PFSK-1 (cell line): ENCODE measurements at regions not wholly inside any gene's neighbourhood (a gene's known extent, or its start where the extent isn't known, plus 50 kb on each side); places are given as distances from the start of the nearest gene placed in this dataset.
A peak's percentile ranks its signal among the peaks of the same experiment; 100 is the strongest.

ENCODE experiments used
- FOXP2 ChIP-seq: optimal IDR thresholded peaks from 2 replicates; pipeline ENCODE3; 2011; ENCODE audit warnings: borderline replicate concordance, control low read depth, inconsistent platforms; ENCODE audit not compliant: insufficient read depth; ENCODE audit errors: extremely low read length, extremely low read depth
- POLR2AphosphoS5 ChIP-seq: IDR thresholded peaks from 2 replicates; pipeline ENCODE4 v1.6.1; 2012; ENCODE audit warnings: low read depth, mild to moderate bottlenecking, control low read depth, low read length, moderate library complexity
- REST ChIP-seq, 2 experiments: IDR thresholded peaks; 2 replicates each; pipeline versions ENCODE4 v1.6.1 to v1.8.0; 2011 to 2012; ENCODE audit warnings: low read depth in 2 of 2, low read length in 2 of 2, control low read depth in 1 of 2, inconsistent platforms in 1 of 2, mild to moderate bottlenecking in 1 of 2, moderate library complexity in 1 of 2; ENCODE audit not compliant: insufficient read depth in 1 of 2
- SIN3A ChIP-seq: IDR thresholded peaks from 2 replicates; pipeline ENCODE4 v1.6.1; 2012; ENCODE audit warnings: mild to moderate bottlenecking, low read length, moderate library complexity, borderline replicate concordance; ENCODE audit not compliant: insufficient read depth
- TAF1 ChIP-seq: IDR thresholded peaks from 2 replicates; pipeline ENCODE4 v1.6.1; 2012; ENCODE audit warnings: low read length, control low read depth, borderline replicate concordance; ENCODE audit not compliant: insufficient read depth

- peak; percentile 30 for TF ChIP-seq FOXP2
- TF ChIP-seq POLR2AphosphoS5: no peak
Observed at GRCh38 chr6:37102299-37103168, 67.4 kb upstream of the PIM1 start.

- TF ChIP-seq FOXP2 (no peak), SIN3A (no peak), TAF1 (no peak), POLR2AphosphoS5 (no peak), REST (IDR thresholded peaks at IDR 0.05; ENCODE audit: insufficient read depth in 1 of 2, low read depth in 2 of 2, low read length in 2 of 2) (no peak)
Observed at GRCh38 chr6:37103169-37104039, 66.5 kb upstream of the PIM1 start.

GRCh38 chr6:37104824-37105147 is 65.2 kb upstream of the PIM1 start:
- TF ChIP-seq SIN3A: no peak
- no peak for TF ChIP-seq REST (IDR thresholded peaks at IDR 0.05; ENCODE audit: insufficient read depth in 1 of 2, low read depth in 2 of 2, low read length in 2 of 2)
- no peak for TF ChIP-seq POLR2AphosphoS5
- TF ChIP-seq FOXP2: no peak
- no peak for TF ChIP-seq TAF1

GRCh38 chr6:37105148-37106050 is 64.6 kb upstream of the PIM1 start:
- TF ChIP-seq SIN3A: no peak
- TF ChIP-seq TAF1: no peak
- no peak for TF ChIP-seq FOXP2
- TF ChIP-seq REST (IDR thresholded peaks at IDR 0.05; ENCODE audit: insufficient read depth in 1 of 2, low read depth in 2 of 2, low read length in 2 of 2): no peak
- no peak for TF ChIP-seq POLR2AphosphoS5

GRCh38 chr6:37106051-37106363 is 63.9 kb upstream of the PIM1 start:
- TF ChIP-seq SIN3A (no peak), REST (IDR thresholded peaks at IDR 0.05; ENCODE audit: insufficient read depth in 1 of 2, low read depth in 2 of 2, low read length in 2 of 2) (no peak), POLR2AphosphoS5 (no peak), TAF1 (no peak), FOXP2 (no peak)
